ENCODE measurements at regions not wholly inside any gene's neighbourhood (a gene's known extent, or its start where the extent isn't known, plus 50 kb on each side); places are given as distances from the start of the nearest gene placed in this dataset.
A peak's percentile ranks its signal among the peaks of the same experiment; 100 is the strongest.

GRCh38 chr17:59506894-59507726 lies 58.3 kb upstream of the DHX40 start:
- no peaks in the 10 kb centered on the region for H3K9me3 Mint-ChIP-seq
- H3K4me3 Mint-ChIP-seq: no peak overlapping the region
- no peaks in the 10 kb centered on the region for H3K4me1 Mint-ChIP-seq
- H3K27ac Mint-ChIP-seq: no peak overlapping the region
- peak in 1 of 2 donors; percentile 37 for DNase-seq (ENCODE audit: low spot score in 2 of 2)
- ATAC-seq: no peak
- no peaks in the 10 kb centered on the region for H3K36me3 Mint-ChIP-seq

GRCh38 chr17:59508999-59509625 lies 56.3 kb upstream of the DHX40 start:
- DNase-seq (ENCODE audit: low spot score in 2 of 2): peak in 1 of 2 donors; percentile 17
- Mint-ChIP-seq H3K4me1 (no peaks in the 10 kb centered on the region), H3K4me3 (no peak overlapping the region), H3K36me3 (no peaks in the 10 kb centered on the region), H3K27ac (no peak overlapping the region), H3K9me3 (no peaks in the 10 kb centered on the region)
- no peak for ATAC-seq

- no peaks in the 10 kb centered on the region for H3K36me3 Mint-ChIP-seq
- no peak overlapping the region for H3K4me3 Mint-ChIP-seq
- DNase-seq (ENCODE audit: low spot score in 2 of 2) (no peak), ATAC-seq (no peak)
- H3K9me3 Mint-ChIP-seq: no peaks in the 10 kb centered on the region
- no peak overlapping the region for H3K27ac Mint-ChIP-seq
- H3K4me1 Mint-ChIP-seq: no peaks in the 10 kb centered on the region
Observed at GRCh38 chr17:59510611-59511010, 54.8 kb upstream of the DHX40 start.

GRCh38 chr17:59511726-59512125 lies 53.7 kb upstream of the DHX40 start:
- Mint-ChIP-seq H3K4me3 (no peak overlapping the region), H3K36me3 (no peaks in the 10 kb centered on the region)

GRCh38 chr17:59512844-59513385 lies 52.5 kb upstream of the DHX40 start:
- Mint-ChIP-seq H3K9me3 (no peaks in the 10 kb centered on the region), H3K27ac (no peak overlapping the region), H3K36me3 (no peaks in the 10 kb centered on the region), H3K4me3 (no peak overlapping the region), H3K4me1 (no peaks in the 10 kb centered on the region)
- DNase-seq (ENCODE audit: low spot score in 2 of 2): no peak
- ATAC-seq: no peak

More at GRCh38 chr17:59511726-59512125, 53.7 kb upstream of the DHX40 start:
- Mint-ChIP-seq H3K9me3 (no peaks in the 10 kb centered on the region), H3K4me1 (no peaks in the 10 kb centered on the region), H3K27ac (no peak overlapping the region)
- DNase-seq (ENCODE audit: low spot score in 2 of 2) (no peak), ATAC-seq (no peak)

- no peaks in the 10 kb centered on the region for H3K9me3 Mint-ChIP-seq
- no peak overlapping the region for H3K27ac Mint-ChIP-seq
- H3K4me3 Mint-ChIP-seq: no peak overlapping the region
- DNase-seq (ENCODE audit: low spot score in 2 of 2) (peak in 1 of 2 donors; percentile 3), ATAC-seq (no peak)
- H3K4me1 Mint-ChIP-seq: no peaks in the 10 kb centered on the region
- no peaks in the 10 kb centered on the region for H3K36me3 Mint-ChIP-seq
Observed at GRCh38 chr17:59513934-59514841, 51.2 kb upstream of the DHX40 start.

All from stimulated activated effector memory CD8-positive, alpha-beta T cell treated with anti-CD3 and anti-CD28 coated beads, Interleukin-12 subunit alpha, Interleukin-12 subunit beta, amount 100 ng/mL, for 72 hours (primary cell).